Aorta (tissue), 5 donors: ENCODE measurements at regions not wholly inside any gene's neighbourhood (a gene's known extent, or its start where the extent isn't known, plus 50 kb on each side); places are given as distances from the start of the nearest gene placed in this dataset.
"Not testable (repeated sequence)": the region's sequence is repeated elsewhere in the genome, so short reads cannot be mapped to it uniquely, and the experiment has no call there.

Experiments used
- ATAC-seq: fragments of 200-7000 bp; cut with Tn5 transposase; one replicate; pipeline ENCODE4 v1.9.1; 2022; ENCODE audit warnings: moderate library complexity; ENCODE audit not compliant: low FRiP score
- DNase-seq, 2 donors: peaks; one replicate each; pipeline ENCODE4 v3.0.0-alpha.2; 2020
- H3K27ac ChIP-seq, 2 donors: one replicate each; pipeline ENCODE4 v1.5.1; 2013; ENCODE audit warnings: low read length in 2 of 2, mild to moderate bottlenecking in 2 of 2, moderate library complexity in 2 of 2, control low read depth in 1 of 2, inconsistent platforms in 1 of 2, low read depth in 1 of 2
- H3K27me3 ChIP-seq, 2 donors: one replicate each; pipeline ENCODE4 v1.6.1; 2013; ENCODE audit warnings: control low read depth in 1 of 2, low read length in 1 of 2, mild to moderate bottlenecking in 1 of 2, moderate library complexity in 1 of 2; ENCODE audit not compliant: insufficient read depth in 2 of 2, control insufficient read depth in 1 of 2
- H3K36me3 ChIP-seq, 2 donors: one replicate each; pipeline ENCODE4 v1.6.1; 2013; ENCODE audit warnings: control low read depth in 1 of 2, low read length in 1 of 2, mild to moderate bottlenecking in 1 of 2; ENCODE audit not compliant: insufficient read depth in 2 of 2, control insufficient read depth in 1 of 2
- H3K4me1 ChIP-seq, 2 donors: one replicate each; pipeline ENCODE4 v1.6.1; 2013; ENCODE audit warnings: low read length in 2 of 2, control low read depth in 1 of 2, mild to moderate bottlenecking in 1 of 2, moderate library complexity in 1 of 2; ENCODE audit not compliant: insufficient read depth in 2 of 2, control insufficient read depth in 1 of 2
- H3K4me3 ChIP-seq, 2 donors: one replicate each; pipeline ENCODE4 v1.5.1; 2013; ENCODE audit warnings: low read length in 2 of 2, control low read depth in 1 of 2, mild to moderate bottlenecking in 1 of 2
- H3K9me3 ChIP-seq: one replicate; pipeline ENCODE4 v1.6.1; 2013; ENCODE audit warnings: mild to moderate bottlenecking, low read length; ENCODE audit not compliant: control insufficient read depth
- WGBS, 2 donors: extraction: QIAGEN DNeasy Blood & Tissue Kit; methylation state at CpG; one replicate each; pipeline ENCODE4 v1.1.7; 2013; 5-methylcytosine and 5-hydroxymethylcytosine counted together
- intact Hi-C, 2 donors: fragments of 100-400 bp; cut with DNase I; formaldehyde crosslinking; loops; one replicate each; pipeline versions ENCODE4 v1.14.2 to v1.15.0; 2022
- donor health status: healthy with polysubstance abuse.
- donor health status: Bipolar disorder and iron deficiency.
- donor health status: DM: no; HTN: no; CAD: no.
- donor health status: DM: no; HTN: no; CAD: no.
- donor health status: DM: yes; HTN: yes; CAD: no.

DNA sequence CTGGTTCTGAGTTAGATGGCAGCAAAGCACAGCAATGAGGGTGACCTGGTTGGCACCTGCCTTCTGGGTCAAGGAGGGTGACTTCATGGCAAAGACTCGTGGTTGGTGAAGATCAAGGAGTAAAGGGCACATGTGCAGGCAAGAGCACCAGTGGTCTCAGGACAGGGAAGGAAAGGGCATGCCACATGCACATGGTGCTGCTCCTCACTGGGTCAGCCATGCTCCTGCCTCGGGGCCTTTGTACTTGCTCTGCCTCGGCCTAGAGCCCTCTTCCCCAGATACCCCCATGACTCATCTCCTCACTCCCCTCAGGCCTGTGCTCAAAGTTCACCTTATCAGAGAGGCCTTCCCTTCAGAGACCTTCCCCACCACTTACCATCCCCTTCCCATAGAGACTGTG lies 106.7 kb upstream of the KDM7A start:
- intact Hi-C loops, result no loop called here
- DNase-seq, result no peak
- 89 to 93% methylated on average over 3 of the region's 3 CpGs for WGBS, 2 donors

DNA sequence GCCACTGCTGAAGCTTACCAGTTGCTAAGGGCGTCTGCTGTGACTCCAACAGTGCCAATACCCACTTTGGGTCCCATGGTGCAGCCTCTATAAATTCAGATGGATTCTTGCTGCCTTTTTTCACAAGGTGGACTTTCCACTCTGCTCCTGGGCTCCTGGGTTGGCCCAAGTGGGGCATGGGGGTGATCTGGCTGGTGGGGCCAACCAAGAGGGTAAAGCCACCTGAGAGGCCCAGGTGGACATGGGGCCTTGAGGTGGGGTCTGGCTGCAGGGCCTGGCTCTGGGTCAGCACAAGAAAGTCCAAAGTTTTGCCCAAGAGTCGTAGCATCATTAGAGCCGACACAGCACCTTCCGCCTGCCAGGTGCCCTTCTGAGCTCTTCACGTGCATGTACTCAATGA lies 105.2 kb upstream of the KDM7A start:
- no peak for DNase-seq
- ATAC-seq, result no peak
- Histone ChIP-seq H3K27me3 (no peaks in the 10 kb centered on the region), H3K4me1 (no peaks in the 10 kb centered on the region), H3K9me3 (no peaks in the 10 kb centered on the region), H3K27ac (no peak overlapping the region), H3K4me3 (no peak overlapping the region), H3K36me3 (no peaks in the 10 kb centered on the region)
- intact Hi-C loops, result no loop called here
- WGBS, 2 donors, result 76 to 78% methylated on average over 5 of the region's 5 CpGs

More for the DNA sequence above, 106.7 kb upstream of the KDM7A start:
- no peaks in the 10 kb centered on the region for H3K36me3 ChIP-seq
- no peak overlapping the region for H3K4me3 ChIP-seq
- peak; percentile 46 for ATAC-seq
- H3K27ac ChIP-seq, result no peak overlapping the region
- no peaks in the 10 kb centered on the region for H3K9me3 ChIP-seq
- H3K4me1 ChIP-seq, result no peaks in the 10 kb centered on the region
- no peaks in the 10 kb centered on the region for H3K27me3 ChIP-seq

DNA sequence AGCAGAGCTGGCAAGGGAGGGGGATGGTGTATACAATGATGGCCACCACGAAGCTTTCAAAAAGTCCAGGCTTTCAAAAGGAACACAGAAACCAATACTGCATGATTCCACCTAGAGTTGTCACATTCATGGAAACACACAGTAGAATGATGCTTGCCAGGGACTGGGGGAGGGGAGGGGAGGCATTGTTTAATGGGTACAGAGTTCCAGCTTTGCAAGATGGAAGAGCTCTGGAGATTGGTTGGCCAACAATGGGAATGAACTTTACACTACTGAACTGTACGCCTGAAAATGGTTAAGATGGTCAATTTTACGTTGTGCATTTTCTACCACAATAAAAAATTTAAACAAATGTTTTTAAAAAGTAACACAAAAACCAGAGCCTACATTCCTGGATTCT lies 104.5 kb upstream of the KDM7A start:
- H3K9me3 ChIP-seq, result no peaks in the 10 kb centered on the region
- DNase-seq (no peak), ATAC-seq (no peak)
- no peak overlapping the region for H3K4me3 ChIP-seq
- H3K27ac ChIP-seq, result no peak overlapping the region
- H3K27me3 ChIP-seq, result no peaks in the 10 kb centered on the region
- intact Hi-C loops, result no loop called here
- WGBS, 2 donors, result 76 to 80% methylated on average over 3 of the region's 3 CpGs
- H3K36me3 ChIP-seq, result no peaks in the 10 kb centered on the region
- H3K4me1 ChIP-seq, result no peaks in the 10 kb centered on the region

DNA sequence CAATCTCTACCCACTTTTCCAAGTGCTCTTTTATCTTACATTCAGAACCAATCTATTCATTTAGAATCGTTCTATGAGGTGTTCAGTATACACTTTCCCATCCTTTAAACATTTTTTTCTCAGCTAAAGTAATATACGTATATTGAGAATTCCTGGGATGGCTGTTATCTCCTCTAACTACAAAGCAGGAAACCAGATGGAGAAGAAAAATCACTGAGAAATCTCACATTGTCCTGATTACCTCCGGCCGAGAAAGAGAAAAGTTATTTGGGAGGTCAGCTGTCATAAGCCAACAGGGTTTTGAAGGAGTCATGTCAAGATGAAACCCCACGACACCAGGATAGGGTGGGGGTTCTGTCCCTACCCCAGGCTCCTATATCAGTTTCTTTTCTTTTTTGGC lies 99.2 kb upstream of the KDM7A start:
- ATAC-seq (no peak), DNase-seq (peak in 1 of 2 donors; percentile 1)
- WGBS, 2 donors, result 41 to 43% methylated on average over 5 of the region's 5 CpGs
- Histone ChIP-seq H3K9me3 (no peaks in the 10 kb centered on the region), H3K36me3 (no peaks in the 10 kb centered on the region), H3K4me3 (no peak overlapping the region), H3K27me3 (no peaks in the 10 kb centered on the region), H3K27ac (no peak overlapping the region), H3K4me1 (no peaks in the 10 kb centered on the region)
- intact Hi-C loops, result no loop called here

DNA sequence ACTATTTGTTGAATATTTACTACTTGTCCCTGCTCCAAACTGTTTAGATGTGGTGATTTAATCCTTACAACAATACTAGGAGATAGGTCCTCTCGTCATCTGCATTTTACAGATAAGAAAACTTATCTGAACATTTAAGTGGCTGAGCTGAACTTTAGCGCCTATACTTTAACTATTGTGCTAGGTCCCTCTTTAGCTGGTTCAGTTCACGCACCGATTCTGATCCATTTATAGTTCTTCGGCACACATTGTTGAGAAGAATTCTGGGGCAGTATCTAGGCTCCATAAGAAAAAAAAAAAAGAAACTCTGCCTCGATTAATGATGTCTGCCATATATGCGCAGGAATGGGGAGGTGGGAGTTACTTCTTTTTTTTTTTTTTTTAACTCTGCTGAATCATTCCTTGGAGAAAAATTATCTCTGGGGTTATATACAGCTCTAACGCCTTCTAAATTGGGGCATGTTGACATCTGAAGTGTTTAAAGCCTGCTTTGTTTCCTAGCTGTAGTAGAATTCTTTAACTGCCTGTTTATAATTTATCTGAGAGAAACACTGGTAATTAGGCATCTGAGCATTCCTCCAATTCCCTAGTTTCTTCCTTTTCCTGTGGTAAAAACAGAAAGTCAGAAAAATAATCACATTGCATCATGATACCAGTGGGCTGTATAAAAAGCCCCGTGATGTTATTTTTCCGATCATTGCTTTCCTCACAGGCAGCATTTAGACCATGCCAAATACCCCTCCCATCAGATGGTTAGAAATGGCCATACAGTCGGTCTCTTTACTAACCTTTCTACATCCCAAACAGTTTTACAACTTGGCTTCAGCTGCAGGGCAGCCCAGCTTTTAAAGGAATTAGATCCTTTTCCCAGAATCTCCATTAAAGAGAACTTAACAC lies 98.5 kb upstream of the KDM7A start:
- no peak overlapping the region for H3K27ac ChIP-seq
- no peaks in the 10 kb centered on the region for H3K4me1 ChIP-seq
- H3K36me3 ChIP-seq, result no peaks in the 10 kb centered on the region
- peak overlapping the region in 1 of 2 donors; percentile 28 for H3K4me3 ChIP-seq
- no peak for DNase-seq
- no peaks in the 10 kb centered on the region for H3K9me3 ChIP-seq
- 34% methylated on average over 11 of the region's 11 CpGs for WGBS, 2 donors
- H3K27me3 ChIP-seq, result no peaks in the 10 kb centered on the region
- ATAC-seq, result peak; percentile 80
- intact Hi-C loops, result no loop called here

DNA sequence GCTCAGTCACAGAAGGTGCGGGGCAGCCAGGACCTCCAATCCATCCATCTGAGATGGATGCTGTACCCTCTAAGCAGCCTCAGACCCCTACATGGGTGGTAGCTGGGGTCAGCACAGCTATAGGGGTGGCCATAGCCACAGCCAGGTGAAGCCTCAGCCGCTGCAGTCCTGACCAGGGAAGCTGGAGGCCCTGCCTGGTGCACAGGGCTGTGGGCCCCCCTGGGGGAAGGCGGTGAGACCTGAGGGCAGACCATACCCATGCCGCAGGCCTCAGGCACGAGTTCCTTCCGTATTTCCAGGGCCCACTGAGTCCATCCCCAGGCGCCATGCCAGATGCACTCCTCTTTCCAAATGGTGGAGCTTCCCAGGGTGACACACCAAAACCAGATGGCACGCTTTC lies 96.6 kb upstream of the KDM7A start:
- WGBS, 2 donors, result 92 to 94% methylated on average over 8 of the region's 8 CpGs
- ATAC-seq, result no peak

DNA sequence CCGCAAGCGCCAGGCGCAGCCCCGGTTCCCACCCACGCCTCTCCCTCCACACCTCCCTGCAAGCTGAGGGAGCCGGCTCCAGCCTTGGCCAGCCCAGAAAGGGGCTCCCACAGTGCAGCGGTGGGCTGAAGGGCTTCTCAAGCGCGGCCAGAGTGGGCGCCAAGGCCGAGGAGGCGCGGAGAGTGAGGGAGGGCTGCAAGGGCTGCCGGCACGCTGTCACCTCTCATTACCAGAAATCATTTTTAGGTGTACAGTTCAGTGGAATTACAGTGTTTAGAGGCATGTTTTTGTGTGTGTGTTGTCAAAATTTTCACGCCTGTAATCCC lies 94.8 kb upstream of the KDM7A start:
- intact Hi-C loops, H3K9me3 ChIP-seq, H3K4me3 ChIP-seq, H3K27me3 ChIP-seq, H3K27ac ChIP-seq, H3K36me3 ChIP-seq, DNase-seq, ATAC-seq, H3K4me1 ChIP-seq: not testable (repeated sequence)
- WGBS, 2 donors, result 95 to 98% methylated on average over 8 to 16 of the region's 16 CpGs

More for the DNA sequence above, 96.6 kb upstream of the KDM7A start:
- H3K27me3 ChIP-seq, result no peaks in the 10 kb centered on the region
- H3K27ac ChIP-seq, result no peak overlapping the region
- intact Hi-C loops, result no loop called here
- H3K4me1 ChIP-seq, result no peaks in the 10 kb centered on the region
- DNase-seq, result no peak
- H3K36me3 ChIP-seq, result no peaks in the 10 kb centered on the region
- H3K9me3 ChIP-seq, result no peaks in the 10 kb centered on the region
- no peak overlapping the region for H3K4me3 ChIP-seq

DNA sequence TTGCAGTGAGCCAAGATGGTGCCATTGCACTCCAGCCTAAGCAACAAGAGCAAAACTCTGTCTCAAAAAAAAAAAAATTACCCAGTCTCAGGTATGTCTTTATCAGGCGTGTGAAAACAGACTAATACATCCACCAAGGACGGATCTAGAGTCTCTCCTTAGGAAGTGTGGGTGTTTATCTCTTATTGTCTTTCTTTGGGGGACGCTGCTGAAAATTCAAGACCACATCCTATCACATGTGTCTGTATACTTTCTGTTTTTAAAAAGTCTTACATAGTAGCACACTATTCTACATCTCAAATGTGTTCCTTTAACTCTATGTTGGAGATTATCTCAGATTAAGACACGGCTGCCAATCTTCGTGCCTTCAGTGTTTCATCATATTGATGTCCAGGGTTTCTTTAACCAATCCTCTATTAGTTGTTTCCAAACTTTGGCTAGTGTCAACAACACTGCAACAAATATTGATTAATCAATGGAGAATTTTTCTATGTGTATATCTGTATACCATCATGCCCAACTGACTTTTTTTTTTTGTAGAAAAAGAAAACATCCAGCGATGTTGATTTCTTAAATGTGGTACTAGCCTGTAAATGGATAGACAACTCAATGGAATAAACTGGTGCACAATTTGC lies 92.3 kb upstream of the KDM7A start:
- no peak overlapping the region for H3K4me3 ChIP-seq
- WGBS, 2 donors, result 89% methylated on average over 6 of the region's 6 CpGs
- no peaks in the 10 kb centered on the region for H3K36me3 ChIP-seq
- no peaks in the 10 kb centered on the region for H3K27me3 ChIP-seq
- no peaks in the 10 kb centered on the region for H3K4me1 ChIP-seq
- no peak for ATAC-seq
- no peak for DNase-seq
- H3K9me3 ChIP-seq, result no peaks in the 10 kb centered on the region
- no peak overlapping the region for H3K27ac ChIP-seq
- intact Hi-C loops, result no loop called here
